ENCODE measurements at regions not wholly inside any gene's neighbourhood (a gene's known extent, or its start where the extent isn't known, plus 50 kb on each side); places are given as distances from the start of the nearest gene placed in this dataset.

DNA sequence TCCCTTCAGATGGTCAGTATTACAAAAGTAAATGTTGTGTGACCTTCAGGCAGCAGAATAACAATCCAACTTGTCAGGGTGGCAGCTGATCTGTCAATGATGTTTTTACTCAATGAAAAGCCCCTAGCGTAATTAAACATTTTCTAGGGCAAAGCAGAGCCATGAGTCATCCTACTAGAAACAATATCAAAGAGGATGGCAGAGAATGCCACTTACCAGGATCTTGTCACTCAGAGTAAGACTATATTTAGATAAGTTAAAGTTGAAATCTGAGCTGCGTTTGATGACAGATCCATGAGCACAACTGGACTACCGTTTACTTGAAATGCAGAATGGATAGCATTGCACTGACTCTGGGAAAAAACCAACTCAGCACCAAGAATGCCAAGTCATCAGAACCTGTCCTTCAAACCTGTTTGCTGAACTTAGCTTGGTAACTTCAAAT is 612.6 kb upstream of the ACVR2A start:
- no peak for ATAC-seq
- TF ChIP-seq, protein P1, sequence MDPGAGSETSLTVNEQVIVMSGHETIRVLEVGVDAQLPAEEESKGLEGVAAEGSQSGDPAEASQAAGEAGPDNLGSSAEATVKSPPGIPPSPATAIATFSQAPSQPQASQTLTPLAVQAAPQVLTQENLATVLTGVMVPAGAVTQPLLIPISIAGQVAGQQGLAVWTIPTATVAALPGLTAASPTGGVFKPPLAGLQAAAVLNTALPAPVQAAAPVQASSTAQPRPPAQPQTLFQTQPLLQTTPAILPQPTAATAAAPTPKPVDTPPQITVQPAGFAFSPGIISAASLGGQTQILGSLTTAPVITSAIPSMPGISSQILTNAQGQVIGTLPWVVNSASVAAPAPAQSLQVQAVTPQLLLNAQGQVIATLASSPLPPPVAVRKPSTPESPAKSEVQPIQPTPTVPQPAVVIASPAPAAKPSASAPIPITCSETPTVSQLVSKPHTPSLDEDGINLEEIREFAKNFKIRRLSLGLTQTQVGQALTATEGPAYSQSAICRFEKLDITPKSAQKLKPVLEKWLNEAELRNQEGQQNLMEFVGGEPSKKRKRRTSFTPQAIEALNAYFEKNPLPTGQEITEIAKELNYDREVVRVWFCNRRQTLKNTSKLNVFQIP (CRISPR knock-in tag; IDR thresholded peaks at IDR 0.05; ENCODE audit: borderline replicate concordance, low read depth), result no peak
- TF ChIP-seq TOX (CRISPR knock-in tag; IDR thresholded peaks at IDR 0.05; ENCODE audit: borderline replicate concordance) (no peak), ARNTL (CRISPR knock-in tag; IDR thresholded peaks at IDR 0.05; ENCODE audit: borderline replicate concordance, low read depth) (no peak), CSDC2 (CRISPR knock-in tag; IDR thresholded peaks at IDR 0.05) (no peak), ISL1 (CRISPR knock-in tag; IDR thresholded peaks at IDR 0.05) (no peak), ZNF8 (CRISPR knock-in tag; IDR thresholded peaks at IDR 0.05) (no peak), SNAI2 (CRISPR knock-in tag; IDR thresholded peaks at IDR 0.05) (no peak), PPARA (CRISPR knock-in tag; IDR thresholded peaks at IDR 0.05; ENCODE audit: borderline replicate concordance) (no peak), ZFP30 (CRISPR knock-in tag; IDR thresholded peaks at IDR 0.05) (no peak)
- TF ChIP-seq, protein P2, sequence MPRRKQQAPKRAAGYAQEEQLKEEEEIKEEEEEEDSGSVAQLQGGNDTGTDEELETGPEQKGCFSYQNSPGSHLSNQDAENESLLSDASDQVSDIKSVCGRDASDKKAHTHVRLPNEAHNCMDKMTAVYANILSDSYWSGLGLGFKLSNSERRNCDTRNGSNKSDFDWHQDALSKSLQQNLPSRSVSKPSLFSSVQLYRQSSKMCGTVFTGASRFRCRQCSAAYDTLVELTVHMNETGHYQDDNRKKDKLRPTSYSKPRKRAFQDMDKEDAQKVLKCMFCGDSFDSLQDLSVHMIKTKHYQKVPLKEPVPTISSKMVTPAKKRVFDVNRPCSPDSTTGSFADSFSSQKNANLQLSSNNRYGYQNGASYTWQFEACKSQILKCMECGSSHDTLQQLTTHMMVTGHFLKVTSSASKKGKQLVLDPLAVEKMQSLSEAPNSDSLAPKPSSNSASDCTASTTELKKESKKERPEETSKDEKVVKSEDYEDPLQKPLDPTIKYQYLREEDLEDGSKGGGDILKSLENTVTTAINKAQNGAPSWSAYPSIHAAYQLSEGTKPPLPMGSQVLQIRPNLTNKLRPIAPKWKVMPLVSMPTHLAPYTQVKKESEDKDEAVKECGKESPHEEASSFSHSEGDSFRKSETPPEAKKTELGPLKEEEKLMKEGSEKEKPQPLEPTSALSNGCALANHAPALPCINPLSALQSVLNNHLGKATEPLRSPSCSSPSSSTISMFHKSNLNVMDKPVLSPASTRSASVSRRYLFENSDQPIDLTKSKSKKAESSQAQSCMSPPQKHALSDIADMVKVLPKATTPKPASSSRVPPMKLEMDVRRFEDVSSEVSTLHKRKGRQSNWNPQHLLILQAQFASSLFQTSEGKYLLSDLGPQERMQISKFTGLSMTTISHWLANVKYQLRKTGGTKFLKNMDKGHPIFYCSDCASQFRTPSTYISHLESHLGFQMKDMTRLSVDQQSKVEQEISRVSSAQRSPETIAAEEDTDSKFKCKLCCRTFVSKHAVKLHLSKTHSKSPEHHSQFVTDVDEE (CRISPR knock-in tag; IDR thresholded peaks at IDR 0.05), result no peak

GRCh38 chr2:147231607-147232006 is 613.2 kb upstream of the ACVR2A start:
- ATAC-seq, result no peak
- no peak for TF ChIP-seq ZC3H10 (CRISPR knock-in tag; IDR thresholded peaks at IDR 0.05)
- TF ChIP-seq ZFP30 (CRISPR knock-in tag; IDR thresholded peaks at IDR 0.05), result no peak
- no peak for TF ChIP-seq GLIS3 (CRISPR knock-in tag; IDR thresholded peaks at IDR 0.05)
- TF ChIP-seq CSDC2 (CRISPR knock-in tag; IDR thresholded peaks at IDR 0.05), result no peak

- TF ChIP-seq ESRRG (CRISPR knock-in tag; IDR thresholded peaks at IDR 0.05), result no peak
- TF ChIP-seq RARB (CRISPR knock-in tag; IDR thresholded peaks at IDR 0.05), result no peak
- TF ChIP-seq, protein P1 (CRISPR knock-in tag; IDR thresholded peaks at IDR 0.05; ENCODE audit: borderline replicate concordance, low read depth), result no peak
- TF ChIP-seq TCF4 (CRISPR knock-in tag; IDR thresholded peaks at IDR 0.05; ENCODE audit: borderline replicate concordance), result no peak
- TF ChIP-seq, protein P3, sequence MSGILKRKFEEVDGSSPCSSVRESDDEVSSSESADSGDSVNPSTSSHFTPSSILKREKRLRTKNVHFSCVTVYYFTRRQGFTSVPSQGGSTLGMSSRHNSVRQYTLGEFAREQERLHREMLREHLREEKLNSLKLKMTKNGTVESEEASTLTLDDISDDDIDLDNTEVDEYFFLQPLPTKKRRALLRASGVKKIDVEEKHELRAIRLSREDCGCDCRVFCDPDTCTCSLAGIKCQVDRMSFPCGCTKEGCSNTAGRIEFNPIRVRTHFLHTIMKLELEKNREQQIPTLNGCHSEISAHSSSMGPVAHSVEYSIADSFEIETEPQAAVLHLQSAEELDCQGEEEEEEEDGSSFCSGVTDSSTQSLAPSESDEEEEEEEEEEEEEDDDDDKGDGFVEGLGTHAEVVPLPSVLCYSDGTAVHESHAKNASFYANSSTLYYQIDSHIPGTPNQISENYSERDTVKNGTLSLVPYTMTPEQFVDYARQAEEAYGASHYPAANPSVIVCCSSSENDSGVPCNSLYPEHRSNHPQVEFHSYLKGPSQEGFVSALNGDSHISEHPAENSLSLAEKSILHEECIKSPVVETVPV (CRISPR knock-in tag; IDR thresholded peaks at IDR 0.05), result no peak
- no peak for TF ChIP-seq PPARA (CRISPR knock-in tag; IDR thresholded peaks at IDR 0.05; ENCODE audit: borderline replicate concordance)
- TF ChIP-seq ZNF8 (CRISPR knock-in tag; IDR thresholded peaks at IDR 0.05), result no peak
- no peak for ATAC-seq
Measured at GRCh38 chr2:147231081-147231480, 613.7 kb upstream of the ACVR2A start.

DNA sequence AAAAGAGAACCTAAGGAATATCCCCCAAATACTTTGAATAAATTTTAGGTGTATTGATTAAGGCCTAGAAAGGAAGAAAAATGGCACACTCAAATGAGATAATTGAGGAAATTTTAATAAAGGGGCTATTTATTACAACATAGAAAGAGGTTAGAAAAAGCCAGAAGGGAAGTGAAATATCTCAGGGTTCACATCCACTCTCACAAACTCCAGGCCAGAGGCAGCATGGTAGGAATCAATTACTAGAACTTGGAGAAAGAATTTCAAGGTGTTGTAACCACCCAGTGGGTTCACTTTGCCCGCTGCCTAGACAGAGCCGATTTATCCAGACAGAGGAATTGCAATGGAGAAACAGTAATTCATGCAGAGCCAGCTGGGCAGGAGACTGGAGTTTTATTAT is 617.5 kb upstream of the ACVR2A start:
- ATAC-seq, result no peak
- TF ChIP-seq RARB (CRISPR knock-in tag; IDR thresholded peaks at IDR 0.05) (no peak), ZNF70 (CRISPR knock-in tag; IDR thresholded peaks at IDR 0.05) (no peak), SNAI2 (CRISPR knock-in tag; IDR thresholded peaks at IDR 0.05) (no peak), ZC3H10 (CRISPR knock-in tag; IDR thresholded peaks at IDR 0.05) (no peak), ZNF8 (CRISPR knock-in tag; IDR thresholded peaks at IDR 0.05) (no peak)
- TF ChIP-seq, protein P3 (CRISPR knock-in tag; IDR thresholded peaks at IDR 0.05), result no peak
